Thoracic aorta (tissue), 2 donors: ENCODE measurements at regions not wholly inside any gene's neighbourhood (a gene's known extent, or its start where the extent isn't known, plus 50 kb on each side); places are given as distances from the start of the nearest gene placed in this dataset.

Source experiments
- ATAC-seq: fragments of 150-250 bp; one replicate; pipeline ENCODE4 v1.8.0; 2017; ENCODE audit warnings: low read depth; ENCODE audit not compliant: insufficient number of reproducible peaks, low FRiP score
- DNase-seq: peaks from one replicate; pipeline ENCODE4 v3.0.0-alpha.2; 2020; ENCODE audit warnings: low spot score
- H3K27ac ChIP-seq, 2 donors: fragments of 200-600 bp; sonication (generic); 1 replicate in 1 of 2; 2 replicates in 1 of 2; pipeline ENCODE4 v1.5.1; 2016; ENCODE audit warnings: mild to moderate bottlenecking in 2 of 2, moderate library complexity in 2 of 2
- H3K27me3 ChIP-seq: fragments of 200-600 bp; sonication (generic); replicated peaks from 2 replicates; pipeline ENCODE4 v1.6.0; 2016; ENCODE audit warnings: mild to moderate bottlenecking; ENCODE audit not compliant: insufficient read depth
- H3K36me3 ChIP-seq: fragments of 200-600 bp; sonication (generic); one replicate; pipeline ENCODE4 v1.5.1; 2016
- H3K4me1 ChIP-seq, 2 donors: fragments of 200-600 bp; sonication (generic); 1 replicate in 1 of 2; 2 replicates in 1 of 2; pipeline versions ENCODE4 v1.5.1 to v1.6.0; 2016; ENCODE audit warnings: low read depth in 2 of 2, mild to moderate bottlenecking in 1 of 2; ENCODE audit not compliant: control insufficient read depth in 1 of 2
- H3K4me3 ChIP-seq: fragments of 200-600 bp; sonication (generic); 2 replicates; pipeline ENCODE4 v1.5.1; 2016; ENCODE audit warnings: mild to moderate bottlenecking
- H3K9me3 ChIP-seq: fragments of 200-600 bp; sonication (generic); 2 replicates; pipeline ENCODE4 v1.5.1; 2016
- CTCF ChIP-seq: fragments of 200-600 bp; sonication (generic); IDR thresholded peaks from one replicate; pipeline ENCODE4 v1.5.1; 2019; ENCODE audit warnings: antibody characterized with exemption

- no peak for TF ChIP-seq CTCF
- Histone ChIP-seq H3K36me3 (no peaks in the 10 kb centered on the region), H3K9me3 (no peaks in the 10 kb centered on the region), H3K4me3 (no peak overlapping the region), H3K4me1 (peaks cover 0 to 22% of the 10 kb centered on the region in 2 donors), H3K27ac (peak overlapping the region in 1 of 2 donors; percentile 6), H3K27me3 (no peaks in the 10 kb centered on the region)
- DNase-seq = no peak
- no peak for ATAC-seq
Measured at GRCh38 chr11:134783234-134783633, 371.2 kb upstream of the B3GAT1 start.

DNA sequence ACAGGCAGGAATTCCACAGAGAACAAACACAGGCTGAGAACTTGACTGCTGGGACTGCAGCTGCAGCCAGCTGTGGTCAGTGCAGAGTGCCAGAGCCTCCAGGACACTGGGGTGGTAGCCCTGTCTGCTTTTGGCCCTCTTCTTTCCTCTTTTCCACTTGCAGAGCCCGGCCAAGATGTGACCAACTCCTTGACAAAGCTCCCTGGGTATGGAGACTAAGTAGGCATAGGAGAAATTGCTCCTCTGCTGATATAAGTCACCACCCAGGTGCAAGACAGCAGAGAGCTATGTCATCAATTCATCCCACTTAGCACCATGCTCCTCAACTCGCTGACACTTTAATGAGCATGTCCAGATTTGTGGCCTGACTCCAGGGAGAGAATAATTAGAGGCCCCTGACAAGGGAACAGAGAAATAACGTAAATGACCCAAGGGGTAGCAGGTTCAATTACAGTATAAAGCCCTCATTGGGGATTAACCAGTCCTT is 369.4 kb upstream of the B3GAT1 start:
- Histone ChIP-seq H3K4me3 (no peak overlapping the region), H3K9me3 (no peaks in the 10 kb centered on the region), H3K27me3 (no peaks in the 10 kb centered on the region), H3K4me1 (peaks cover 0 to 22% of the 10 kb centered on the region in 2 donors), H3K27ac (no peak overlapping the region), H3K36me3 (no peaks in the 10 kb centered on the region)
- DNase-seq (no peak), ATAC-seq (no peak)
- no peak for TF ChIP-seq CTCF

DNA sequence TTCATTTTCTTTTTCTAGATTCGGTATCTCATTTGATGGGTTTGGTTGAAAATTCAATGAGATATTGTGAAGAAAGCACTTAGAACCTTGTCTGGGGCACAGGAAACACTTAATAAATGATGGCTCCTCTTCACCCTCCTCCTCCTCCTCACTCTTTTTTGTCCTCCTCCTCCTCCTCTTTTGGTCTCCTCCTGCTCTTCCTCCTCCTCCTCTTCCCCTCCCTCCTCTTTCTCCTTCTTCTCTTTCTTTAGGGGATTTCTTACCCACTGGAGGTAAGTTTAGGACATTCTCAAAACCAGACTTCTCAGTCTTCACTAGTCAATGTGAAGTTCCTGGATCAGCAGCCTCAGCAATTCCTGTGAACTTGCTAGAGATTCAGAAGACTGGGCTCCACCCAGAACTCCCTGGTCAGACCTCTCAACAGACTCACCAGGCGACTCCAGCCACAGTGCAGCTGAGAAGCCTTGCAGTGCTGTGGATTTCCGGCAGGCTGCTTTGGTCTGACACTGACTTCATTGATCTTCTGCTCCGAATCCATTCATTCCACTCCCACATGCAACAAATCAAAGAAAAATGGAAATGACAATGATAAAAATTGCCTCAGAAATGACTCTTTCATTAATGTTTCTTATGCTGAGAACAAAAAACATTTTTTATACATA is 368.6 kb upstream of the B3GAT1 start:
- H3K27ac ChIP-seq = no peak overlapping the region
- peaks cover 0 to 22% of the 10 kb centered on the region in 2 donors for H3K4me1 ChIP-seq
- DNase-seq = no peak
- H3K27me3 ChIP-seq = no peaks in the 10 kb centered on the region
- H3K4me3 ChIP-seq = no peak overlapping the region
- no peaks in the 10 kb centered on the region for H3K36me3 ChIP-seq
- TF ChIP-seq CTCF = no peak
- H3K9me3 ChIP-seq = no peaks in the 10 kb centered on the region
- ATAC-seq = no peak

DNA sequence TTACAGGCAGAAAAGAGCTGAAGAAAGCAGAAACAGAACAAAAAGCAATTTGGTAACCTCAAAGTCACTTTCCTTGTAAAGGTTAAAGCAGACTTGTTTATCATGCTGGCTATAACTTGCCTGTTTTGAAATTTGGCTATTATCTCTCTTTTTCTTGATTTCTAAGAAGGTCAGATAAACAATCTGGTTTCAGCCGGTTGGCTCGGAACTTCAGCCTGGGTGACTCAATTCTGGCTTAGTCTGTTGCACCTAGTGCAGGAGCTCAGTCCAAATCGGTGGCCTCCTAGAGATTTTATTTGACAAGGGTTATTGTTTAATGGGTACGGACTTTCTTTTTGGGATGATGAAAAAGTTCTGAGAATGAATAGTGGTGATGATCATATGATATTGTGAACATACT is 367.1 kb upstream of the B3GAT1 start:
- no peaks in the 10 kb centered on the region for H3K36me3 ChIP-seq
- H3K27ac ChIP-seq = no peak overlapping the region
- H3K27me3 ChIP-seq = no peaks in the 10 kb centered on the region
- DNase-seq (no peak), ATAC-seq (no peak)
- peaks cover 0 to 22% of the 10 kb centered on the region in 2 donors for H3K4me1 ChIP-seq
- no peak overlapping the region for H3K4me3 ChIP-seq
- TF ChIP-seq CTCF = no peak
- H3K9me3 ChIP-seq = no peaks in the 10 kb centered on the region

DNA sequence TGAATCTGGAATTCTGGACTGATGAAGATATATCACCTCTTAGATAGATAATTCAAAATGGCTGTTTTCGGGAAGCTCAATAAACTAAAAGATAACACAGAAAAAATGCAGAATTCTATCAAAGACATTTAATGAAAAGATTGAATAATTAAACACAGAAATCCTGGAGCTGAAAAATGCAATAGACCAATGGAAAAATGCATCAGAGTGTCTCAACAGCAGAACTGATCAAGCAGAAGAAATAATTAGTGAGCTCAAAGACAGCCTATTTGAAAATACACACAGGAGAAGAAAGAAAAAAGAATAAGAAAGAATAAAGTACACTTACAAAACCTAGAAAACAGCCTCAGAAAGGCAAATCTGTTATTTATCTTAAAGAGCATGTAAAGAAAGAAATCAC is 356.4 kb upstream of the B3GAT1 start:
- Histone ChIP-seq H3K4me1 (no peaks in the 10 kb centered on the region), H3K36me3 (no peaks in the 10 kb centered on the region), H3K4me3 (no peak overlapping the region), H3K27me3 (no peaks in the 10 kb centered on the region), H3K9me3 (peaks cover 8% of the 10 kb centered on the region), H3K27ac (no peak overlapping the region)
- DNase-seq (no peak), ATAC-seq (no peak)
- TF ChIP-seq CTCF = no peak
